Sigmoid colon (tissue), 4 donors: ENCODE measurements at regions not wholly inside any gene's neighbourhood (a gene's known extent, or its start where the extent isn't known, plus 50 kb on each side); places are given as distances from the start of the nearest gene placed in this dataset.

Source experiments
- CTCF ChIP-seq, 4 experiments: fragments of 450-650 bp in 3 of 4; fragments of 200-600 bp in 1 of 4; IDR thresholded peaks; one replicate each; pipeline ENCODE4 v1.5.1; 2016 to 2019; ENCODE audit warnings: antibody characterized with exemption in 4 of 4, mild to moderate bottlenecking in 3 of 4, moderate library complexity in 2 of 4
- EP300 ChIP-seq, 4 donors: sonication (generic); formaldehyde crosslinking; IDR thresholded peaks; one replicate each; pipeline ENCODE4 v1.6.1; 2017; ENCODE audit warnings: antibody characterized with exemption in 4 of 4
- POLR2AphosphoS5 ChIP-seq, 4 donors: sonication (generic); formaldehyde crosslinking; IDR thresholded peaks; one replicate each; pipeline ENCODE4 v1.6.1; 2017; ENCODE audit warnings: antibody characterized with exemption in 4 of 4

GRCh38 chr6:12481292-12481691 is 191.1 kb downstream of the EDN1 start:
- TF ChIP-seq CTCF (IDR thresholded peaks at IDR 0.05) (no peak), POLR2AphosphoS5 (IDR thresholded peaks at IDR 0.05) (no peak), EP300 (IDR thresholded peaks at IDR 0.05) (no peak)
